ENCODE measurements at regions not wholly inside any gene's neighbourhood (a gene's known extent, or its start where the extent isn't known, plus 50 kb on each side); places are given as distances from the start of the nearest gene placed in this dataset.

DNA sequence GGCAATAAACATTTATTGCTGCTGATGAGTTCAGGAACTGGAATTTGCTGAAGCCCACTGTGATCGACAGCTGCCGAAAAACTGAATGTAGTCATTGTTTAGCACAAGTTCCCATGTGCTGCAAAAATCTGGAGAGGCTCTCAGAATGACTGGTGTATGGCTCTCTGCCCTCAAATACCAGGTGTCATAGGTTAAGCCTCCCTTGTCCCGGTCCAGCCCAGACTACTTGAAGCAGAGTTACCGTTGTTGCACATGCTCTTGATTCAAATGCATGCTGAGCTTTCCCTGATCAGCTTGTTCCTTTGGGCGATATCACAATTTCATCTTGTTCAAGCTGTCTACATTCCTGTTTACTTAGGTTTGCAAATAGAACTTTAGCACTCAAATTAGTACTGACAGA lies 625.2 kb downstream of the CPS1 start:
- TF ChIP-seq, protein P1, sequence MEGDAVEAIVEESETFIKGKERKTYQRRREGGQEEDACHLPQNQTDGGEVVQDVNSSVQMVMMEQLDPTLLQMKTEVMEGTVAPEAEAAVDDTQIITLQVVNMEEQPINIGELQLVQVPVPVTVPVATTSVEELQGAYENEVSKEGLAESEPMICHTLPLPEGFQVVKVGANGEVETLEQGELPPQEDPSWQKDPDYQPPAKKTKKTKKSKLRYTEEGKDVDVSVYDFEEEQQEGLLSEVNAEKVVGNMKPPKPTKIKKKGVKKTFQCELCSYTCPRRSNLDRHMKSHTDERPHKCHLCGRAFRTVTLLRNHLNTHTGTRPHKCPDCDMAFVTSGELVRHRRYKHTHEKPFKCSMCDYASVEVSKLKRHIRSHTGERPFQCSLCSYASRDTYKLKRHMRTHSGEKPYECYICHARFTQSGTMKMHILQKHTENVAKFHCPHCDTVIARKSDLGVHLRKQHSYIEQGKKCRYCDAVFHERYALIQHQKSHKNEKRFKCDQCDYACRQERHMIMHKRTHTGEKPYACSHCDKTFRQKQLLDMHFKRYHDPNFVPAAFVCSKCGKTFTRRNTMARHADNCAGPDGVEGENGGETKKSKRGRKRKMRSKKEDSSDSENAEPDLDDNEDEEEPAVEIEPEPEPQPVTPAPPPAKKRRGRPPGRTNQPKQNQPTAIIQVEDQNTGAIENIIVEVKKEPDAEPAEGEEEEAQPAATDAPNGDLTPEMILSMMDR (conservative IDR thresholded peaks at IDR 0.05; ENCODE audit: low read length) = no peak
- TF ChIP-seq EZH2phosphoT487 (IDR thresholded peaks at IDR 0.05; ENCODE audit: borderline replicate concordance, low read depth, low read length) = no peak
